ENCODE measurements at regions not wholly inside any gene's neighbourhood (a gene's known extent, or its start where the extent isn't known, plus 50 kb on each side); places are given as distances from the start of the nearest gene placed in this dataset.

DNA sequence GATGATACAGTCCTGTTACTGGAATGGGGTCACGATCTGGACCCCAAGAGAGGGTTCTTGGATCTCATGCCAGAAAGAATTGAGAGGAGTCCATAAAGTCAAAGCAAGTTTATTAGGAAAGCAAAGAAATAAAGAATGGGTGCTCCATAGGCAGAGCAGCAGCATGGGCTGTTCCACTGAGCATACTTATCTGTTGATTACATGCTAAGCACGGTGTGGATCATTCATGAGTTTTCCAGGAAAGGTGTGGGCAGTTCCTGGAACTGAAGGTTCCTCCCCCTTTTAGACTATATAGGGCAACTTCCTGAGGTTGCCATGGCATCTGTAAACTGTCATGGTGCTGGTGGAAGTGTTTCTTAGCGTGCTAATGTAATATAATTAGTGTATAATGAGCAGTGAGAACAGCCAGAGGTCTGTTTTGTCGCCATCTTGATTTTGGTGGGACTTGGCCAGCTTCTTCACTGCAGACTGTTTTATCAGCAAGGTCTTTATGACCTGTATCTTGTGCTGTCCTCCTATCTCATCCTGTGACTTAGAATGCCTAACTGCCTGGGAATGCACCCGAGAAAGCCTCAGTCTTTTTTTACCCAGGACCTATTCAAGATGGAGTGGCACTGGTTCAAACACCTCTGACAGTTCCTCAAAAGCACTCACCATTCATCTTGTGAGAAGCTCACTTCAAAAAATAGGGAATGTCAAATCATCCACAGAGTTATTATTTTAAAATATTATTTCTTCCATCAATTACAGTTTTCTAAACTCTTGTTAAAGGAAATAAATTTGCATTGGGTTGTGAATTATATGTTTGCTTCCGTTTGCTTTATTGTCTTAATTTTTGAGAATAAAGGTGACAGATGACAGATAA lies 1358.8 kb upstream of the TMEM132C start:
- TF ChIP-seq, protein P1, sequence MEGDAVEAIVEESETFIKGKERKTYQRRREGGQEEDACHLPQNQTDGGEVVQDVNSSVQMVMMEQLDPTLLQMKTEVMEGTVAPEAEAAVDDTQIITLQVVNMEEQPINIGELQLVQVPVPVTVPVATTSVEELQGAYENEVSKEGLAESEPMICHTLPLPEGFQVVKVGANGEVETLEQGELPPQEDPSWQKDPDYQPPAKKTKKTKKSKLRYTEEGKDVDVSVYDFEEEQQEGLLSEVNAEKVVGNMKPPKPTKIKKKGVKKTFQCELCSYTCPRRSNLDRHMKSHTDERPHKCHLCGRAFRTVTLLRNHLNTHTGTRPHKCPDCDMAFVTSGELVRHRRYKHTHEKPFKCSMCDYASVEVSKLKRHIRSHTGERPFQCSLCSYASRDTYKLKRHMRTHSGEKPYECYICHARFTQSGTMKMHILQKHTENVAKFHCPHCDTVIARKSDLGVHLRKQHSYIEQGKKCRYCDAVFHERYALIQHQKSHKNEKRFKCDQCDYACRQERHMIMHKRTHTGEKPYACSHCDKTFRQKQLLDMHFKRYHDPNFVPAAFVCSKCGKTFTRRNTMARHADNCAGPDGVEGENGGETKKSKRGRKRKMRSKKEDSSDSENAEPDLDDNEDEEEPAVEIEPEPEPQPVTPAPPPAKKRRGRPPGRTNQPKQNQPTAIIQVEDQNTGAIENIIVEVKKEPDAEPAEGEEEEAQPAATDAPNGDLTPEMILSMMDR (conservative IDR thresholded peaks at IDR 0.05; ENCODE audit: low read depth, low read length): no peak
- no peak for TF ChIP-seq EZH2 (IDR thresholded peaks at IDR 0.05; ENCODE audit: low read length, unreplicated experiment)
- TF ChIP-seq EZH2phosphoT487 (IDR thresholded peaks at IDR 0.05; ENCODE audit: borderline replicate concordance, low read length): no peak

All from PC-3 (cell line).